Stimulated activated CD8-positive, alpha-beta memory T cell treated with anti-CD3 and anti-CD28 coated beads, Interleukin-7, amount 100 ng/mL, for 24 hours (primary cell): ENCODE measurements at regions not wholly inside any gene's neighbourhood (a gene's known extent, or its start where the extent isn't known, plus 50 kb on each side); places are given as distances from the start of the nearest gene placed in this dataset.
"Not testable (repeated sequence)": the region's sequence is repeated elsewhere in the genome, so short reads cannot be mapped to it uniquely, and the experiment has no call there.

ENCODE experiments used
- DNase-seq: peaks from one replicate; pipeline ENCODE4 v3.0.0-alpha.2; 2020; ENCODE audit warnings: low read depth

DNA sequence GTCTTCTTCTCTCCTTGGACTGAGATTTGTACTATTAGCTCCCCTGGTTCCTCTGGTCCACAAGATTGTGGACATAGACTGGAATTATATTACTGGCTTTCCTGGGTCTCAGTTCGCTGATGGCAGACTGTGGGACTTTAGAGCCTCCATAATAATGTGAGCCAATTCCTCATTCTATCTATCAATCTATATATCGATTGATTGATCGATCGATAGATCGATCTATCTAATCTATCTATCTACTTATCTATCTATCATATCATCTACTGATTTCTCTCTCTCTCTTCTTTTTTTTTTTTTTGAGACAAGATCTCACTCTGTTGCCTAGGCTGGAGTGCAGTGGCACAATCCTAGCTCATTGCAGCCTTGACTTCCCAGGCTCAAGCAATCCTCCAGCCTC lies 51.5 kb upstream of the DDR1 start:
- no peak for DNase-seq

DNA sequence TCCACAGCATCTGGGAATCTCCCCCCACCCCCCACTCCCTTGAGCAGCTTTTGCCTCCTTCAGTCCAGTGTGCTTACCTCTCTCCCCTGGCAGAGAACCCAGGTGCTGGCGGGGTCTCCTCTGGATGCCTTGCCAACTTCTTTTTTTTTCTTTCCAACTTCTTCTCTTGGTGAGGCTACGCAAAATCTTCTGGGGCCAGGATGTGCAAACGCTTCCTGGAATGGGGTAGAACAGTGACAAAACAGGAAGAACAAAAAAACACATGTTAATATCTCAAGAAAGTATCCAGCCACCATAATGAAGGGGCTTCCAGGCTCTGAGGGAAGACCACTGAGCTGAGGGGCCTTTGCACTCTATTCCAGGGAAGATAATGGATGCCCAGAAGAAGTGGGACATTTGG lies 53.9 kb upstream of the DDR1 start:
- no peak for DNase-seq

DNA sequence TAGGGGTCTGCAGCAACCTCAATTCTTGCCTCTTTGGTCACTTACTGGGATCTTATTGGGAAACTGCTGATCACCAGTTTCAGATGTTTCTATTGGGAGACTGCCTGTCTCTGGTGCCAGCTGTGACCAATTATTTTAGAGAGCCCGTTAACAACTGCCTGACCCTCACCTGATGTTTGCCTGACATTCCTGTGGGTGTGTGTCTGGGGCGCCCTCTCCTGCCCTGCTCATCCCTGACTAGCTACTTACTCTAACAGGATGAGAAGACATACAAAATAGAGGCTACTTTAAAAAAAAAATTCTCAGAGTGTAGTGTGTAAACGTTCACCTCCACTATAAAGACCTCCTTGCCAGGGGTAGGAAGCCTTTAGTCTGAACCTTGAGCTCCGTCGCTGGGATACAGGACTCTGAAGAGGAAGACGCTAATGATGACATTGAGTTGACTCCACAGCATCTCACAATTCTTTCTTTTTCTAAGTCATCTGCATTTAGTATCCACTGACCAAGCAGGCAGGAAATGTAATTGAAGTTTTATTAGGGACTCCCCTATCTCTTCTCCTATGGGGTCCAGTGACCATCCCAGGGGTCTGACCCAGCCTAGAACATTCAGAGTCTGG lies 54.6 kb upstream of the DDR1 start:
- DNase-seq, result no peak

DNA sequence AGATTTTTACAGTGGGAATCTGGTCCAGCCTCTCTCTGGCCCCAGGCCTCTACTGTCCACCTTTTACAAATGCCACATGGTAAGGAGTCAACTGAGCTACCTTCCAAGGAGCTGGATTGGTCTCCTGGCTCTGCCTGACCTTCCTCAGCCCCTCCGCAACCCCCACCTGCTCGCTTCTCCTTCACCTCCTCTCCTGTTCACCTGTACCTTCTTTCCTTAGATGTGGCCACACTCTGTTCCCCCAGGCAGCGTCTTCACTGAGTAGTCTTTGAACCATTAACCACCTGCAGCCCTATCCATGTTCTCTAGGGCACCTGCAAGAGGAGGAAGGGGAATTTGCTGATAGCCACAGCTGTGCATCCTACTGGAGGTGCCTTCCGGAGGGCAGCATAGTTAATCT lies 55.3 kb upstream of the DDR1 start:
- DNase-seq, result no peak

DNA sequence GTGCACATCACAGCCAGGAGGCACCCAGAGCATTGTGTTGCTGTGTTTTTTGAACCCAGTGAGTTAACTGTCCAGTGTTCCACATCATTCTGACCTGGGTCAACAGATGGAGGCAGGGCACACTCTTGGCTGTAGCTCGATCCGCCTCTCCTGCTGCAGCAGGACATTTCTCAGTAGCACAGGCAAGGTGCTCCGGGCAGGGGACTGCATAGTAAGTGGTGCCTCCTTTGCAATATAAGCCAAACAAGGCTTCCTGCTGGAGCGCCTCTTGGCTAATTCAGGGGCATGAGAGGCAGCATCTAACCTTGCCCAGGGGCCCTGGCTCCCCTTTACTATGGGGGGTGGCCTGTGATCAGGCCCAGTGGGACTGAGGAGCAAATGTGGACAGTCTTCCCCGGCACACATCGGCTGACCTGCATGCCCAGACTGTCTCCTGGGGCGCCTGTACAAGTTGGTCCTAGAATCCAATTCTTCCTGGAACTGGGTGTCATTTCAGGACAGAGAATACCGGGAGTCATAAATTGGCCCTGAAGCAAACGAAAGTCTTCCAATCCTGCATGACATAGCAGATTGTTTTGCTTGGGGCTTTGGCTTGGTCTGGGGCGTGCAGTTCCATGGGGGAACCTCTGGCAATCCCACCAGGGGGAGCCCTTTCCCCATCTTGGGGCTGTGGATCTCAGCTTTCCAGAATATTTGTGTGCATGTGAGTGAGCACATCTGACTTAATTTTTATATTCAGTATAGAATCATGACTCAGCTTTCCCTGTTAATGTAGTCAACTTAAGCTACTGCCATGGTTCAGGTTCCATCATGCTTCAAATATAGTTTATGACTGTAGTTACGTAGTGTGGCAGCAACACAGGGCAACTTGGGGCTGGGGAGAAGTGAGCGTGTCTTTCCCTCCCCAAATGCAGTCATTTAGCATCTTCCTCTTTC lies 56.0 kb upstream of the DDR1 start:
- peak; percentile 65 for DNase-seq

DNA sequence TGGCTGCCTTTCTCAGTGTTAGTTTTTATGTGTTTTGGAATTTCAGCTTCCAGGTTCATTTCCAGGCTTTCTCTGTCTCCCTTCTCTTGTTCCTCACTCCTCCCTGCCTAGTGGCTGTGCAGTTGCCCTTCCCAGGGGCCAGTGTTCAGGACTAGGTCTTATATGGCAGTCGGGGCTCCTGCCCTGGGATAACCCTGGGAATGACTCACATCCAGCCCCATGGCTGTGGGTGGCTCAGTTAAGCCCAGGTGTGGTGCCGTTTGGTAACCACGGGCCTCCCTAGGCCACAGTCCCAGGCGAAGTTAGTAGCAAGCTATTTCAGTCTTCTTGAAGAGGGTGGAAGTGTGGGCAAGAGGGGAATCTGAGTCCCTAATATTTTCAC lies 57.4 kb upstream of the DDR1 start:
- no peak for DNase-seq

DNA sequence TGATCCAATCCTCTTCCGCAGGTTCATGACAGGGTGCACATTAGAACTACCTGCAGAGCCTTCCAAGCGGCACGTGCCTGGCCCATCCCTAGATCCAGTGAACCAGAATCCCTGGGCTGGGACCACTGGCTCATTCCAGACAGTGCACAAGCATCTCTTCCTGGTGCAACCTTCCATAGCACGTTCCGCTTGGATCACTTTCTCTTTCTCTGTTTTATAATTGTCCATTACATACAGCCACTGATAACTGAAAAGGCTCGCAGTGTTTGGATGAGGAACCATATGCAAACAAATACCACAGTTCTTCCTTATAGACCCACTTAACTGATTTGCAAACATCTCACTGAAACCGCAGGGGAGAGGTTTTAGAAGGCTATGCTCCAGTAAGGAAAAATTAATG lies 59.6 kb upstream of the DDR1 start:
- DNase-seq, result no peak

DNA sequence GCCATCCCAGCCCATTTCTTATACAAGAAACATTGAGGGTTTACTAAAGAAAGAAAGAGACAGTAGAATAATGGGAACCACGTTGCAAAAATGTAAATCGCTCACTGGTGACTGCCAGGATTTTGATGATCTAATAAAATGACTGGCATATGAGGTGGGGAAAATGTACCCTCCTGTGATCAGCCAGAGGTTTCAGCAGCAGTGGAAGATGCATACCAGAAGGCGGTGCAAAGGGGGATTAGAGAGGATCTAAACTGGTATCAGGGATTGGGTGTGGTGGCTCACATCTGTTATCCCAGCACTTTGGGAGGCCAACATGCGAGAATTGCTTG lies 60.8 kb upstream of the DDR1 start:
- DNase-seq, result no peak

DNA sequence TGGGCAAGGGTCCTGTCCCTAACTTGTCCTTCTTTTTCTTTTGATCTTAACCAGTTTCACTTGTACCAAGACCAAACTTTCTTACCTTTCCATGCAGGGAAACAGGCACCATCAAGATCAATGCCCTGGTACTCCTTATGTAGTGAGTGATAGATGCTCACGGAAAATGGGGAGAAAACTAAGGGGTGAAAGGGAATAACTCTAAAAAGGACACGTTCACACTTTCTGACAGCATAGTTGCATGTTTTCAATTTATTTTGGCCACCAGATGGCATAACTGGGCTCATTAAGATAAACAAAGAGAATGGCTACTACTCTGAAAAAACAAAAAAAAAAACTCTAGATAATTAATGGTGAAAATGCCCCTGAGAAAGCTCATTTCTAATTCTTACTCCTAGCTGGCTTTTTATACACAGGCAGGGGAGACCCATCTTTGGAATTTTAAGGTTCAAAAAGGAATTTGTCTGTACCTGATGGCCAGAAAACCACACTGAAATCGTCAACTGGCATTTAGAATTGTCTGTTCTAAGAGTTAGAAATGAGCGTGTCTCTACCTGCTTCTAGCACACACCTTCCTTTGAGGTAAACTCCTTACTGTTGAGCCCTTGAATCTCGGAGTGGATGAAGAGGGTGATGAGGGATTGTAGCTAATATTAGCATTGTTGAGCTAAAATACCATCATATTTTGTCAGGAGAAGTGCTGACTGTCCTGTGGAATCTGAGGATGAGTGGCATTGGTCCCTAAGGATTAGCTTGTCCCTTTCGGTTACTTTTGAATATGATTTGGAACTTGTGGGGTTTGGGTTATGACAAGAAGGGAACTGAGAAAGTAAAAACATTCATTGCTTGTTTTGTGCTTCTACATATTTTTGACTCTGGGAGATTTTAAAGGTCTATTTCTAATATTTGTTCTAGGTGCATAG lies 62.2 kb upstream of the DDR1 start:
- no peak for DNase-seq

DNA sequence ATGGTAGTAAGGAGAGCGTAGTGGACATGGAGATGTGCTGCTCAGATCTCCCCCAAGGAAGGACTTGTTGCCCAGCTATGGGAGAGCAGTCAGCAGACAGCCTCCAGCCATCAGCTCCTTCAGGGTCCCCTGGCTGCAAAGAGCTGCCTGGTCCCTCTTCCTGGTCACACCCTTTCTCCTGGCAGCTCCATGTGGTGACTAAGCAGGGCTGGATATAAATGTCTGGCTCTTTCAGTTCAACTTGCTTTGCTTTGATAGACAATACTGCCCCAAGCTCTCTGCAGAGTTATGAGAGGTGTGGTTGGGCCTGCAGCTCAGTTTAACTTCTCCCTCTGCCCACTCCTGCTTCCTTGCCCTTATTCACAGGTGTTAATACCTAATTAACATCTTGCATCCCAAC lies 64.1 kb upstream of the DDR1 start:
- no peak for DNase-seq

DNA sequence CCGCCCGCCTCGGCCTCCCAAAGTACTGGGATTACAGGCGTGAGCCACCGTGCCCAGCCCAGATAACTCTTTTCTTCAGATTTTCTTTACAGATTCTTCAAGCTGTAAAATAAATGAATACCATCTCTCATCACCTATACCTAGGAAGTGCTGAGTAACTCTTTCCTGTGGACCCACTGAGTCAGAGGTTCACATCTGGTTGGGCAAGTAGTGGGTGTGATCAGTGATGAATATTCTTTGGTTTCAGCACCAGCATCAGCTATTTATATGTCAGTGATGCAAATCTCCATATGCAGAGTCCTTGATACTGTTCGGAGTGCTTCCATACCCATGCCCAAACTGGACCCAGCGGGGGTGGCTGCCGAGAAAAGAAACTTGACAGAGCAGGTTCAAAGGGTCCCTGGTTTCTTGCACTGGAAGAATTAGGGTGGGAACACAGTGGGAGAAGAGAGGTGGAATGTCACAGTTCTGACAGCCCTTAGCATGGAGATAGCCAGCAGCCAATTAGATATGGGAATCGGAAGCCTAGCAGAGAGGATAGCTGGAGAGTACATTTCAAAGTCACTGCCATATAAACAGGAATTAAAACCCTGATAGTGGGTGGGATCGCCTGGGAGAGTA lies 64.9 kb upstream of the DDR1 start:
- no peak for DNase-seq

DNA sequence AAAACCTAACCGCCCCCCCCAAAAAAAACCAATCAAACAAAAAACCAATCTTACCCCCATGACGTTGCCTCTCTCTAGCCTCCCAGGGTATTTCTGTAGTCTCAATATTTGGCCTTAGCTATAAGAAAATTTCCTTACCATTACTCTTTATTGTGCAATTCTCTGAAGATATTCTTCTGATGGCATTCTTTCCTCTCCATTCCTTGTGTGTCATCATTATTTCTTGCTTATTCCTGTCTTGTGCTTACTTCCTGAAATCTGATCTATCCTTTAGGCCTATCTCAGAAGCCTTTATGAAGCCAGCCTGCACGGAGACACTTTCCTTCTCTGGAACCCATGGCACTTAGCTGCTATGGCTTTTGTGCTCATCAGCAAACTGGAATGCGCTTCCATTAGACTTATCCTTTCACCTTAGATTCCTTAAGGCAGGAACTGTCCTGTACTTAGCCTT lies 65.9 kb upstream of the DDR1 start:
- no peak for DNase-seq

DNA sequence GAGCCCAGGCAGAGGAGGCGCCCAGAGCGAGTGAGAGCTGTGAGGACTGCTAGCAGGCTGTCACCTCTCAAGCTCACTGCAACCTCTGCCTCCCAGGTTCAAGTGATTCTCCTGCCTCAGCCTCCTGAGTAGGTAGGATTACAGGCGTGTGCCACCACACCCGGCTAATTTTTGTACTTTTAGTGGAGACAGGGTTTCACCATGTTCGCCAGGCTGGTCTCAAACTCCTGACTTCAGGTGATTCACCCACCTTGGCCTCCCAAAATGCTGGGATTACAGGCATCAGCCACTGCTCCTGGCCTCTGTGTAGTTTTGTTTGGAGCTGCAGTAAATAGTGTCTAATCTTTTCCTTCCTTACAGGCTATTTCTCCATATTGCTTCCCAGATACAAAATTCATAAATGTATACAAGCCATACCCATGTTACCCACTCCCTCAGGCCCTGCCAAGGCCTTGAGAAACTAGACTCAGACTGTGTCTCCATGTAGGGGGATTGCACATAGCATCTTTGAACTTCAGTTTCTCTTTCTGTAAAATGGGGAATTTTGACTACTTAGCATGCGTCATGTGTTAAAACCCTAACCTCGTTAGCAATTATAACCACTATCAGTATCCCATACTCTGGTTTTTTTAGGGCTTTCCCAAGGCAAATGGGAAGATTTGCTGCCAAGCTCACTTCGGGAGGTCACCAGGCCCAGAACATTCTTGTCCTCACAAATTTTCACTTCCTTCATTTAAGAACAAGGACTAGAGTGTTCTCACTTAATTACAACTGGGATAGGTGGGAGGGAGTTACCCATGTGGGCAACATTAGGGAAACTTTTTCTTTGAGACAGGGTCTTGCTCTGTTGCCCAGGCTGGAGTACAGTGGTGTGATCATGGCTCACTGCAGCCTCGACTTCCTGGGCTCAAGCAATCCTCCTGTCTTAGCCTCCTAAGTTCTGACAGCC lies 67.3 kb upstream of the DDR1 start:
- no peak for DNase-seq

DNA sequence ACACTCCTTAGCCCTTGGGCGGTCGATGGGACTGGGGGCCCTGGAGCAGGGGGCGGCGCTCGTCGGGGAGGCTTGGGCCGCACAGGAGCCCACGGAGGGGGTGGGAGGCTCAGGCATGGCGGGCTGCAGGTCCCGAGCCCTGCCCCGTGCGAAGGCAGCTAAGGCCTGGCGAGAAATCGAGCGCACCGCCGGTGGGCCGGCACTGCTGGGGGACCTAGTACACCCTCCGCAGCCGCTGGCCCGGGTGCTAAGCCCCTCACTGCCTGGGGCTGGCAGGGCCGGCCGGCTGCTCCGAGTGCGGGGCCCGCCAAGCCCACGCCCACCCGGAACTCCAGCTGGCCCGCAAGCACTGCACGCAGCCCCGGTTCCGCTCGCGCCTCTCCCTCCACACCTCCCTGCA lies 68.0 kb upstream of the DDR1 start:
- DNase-seq, result not testable (repeated sequence)

DNA sequence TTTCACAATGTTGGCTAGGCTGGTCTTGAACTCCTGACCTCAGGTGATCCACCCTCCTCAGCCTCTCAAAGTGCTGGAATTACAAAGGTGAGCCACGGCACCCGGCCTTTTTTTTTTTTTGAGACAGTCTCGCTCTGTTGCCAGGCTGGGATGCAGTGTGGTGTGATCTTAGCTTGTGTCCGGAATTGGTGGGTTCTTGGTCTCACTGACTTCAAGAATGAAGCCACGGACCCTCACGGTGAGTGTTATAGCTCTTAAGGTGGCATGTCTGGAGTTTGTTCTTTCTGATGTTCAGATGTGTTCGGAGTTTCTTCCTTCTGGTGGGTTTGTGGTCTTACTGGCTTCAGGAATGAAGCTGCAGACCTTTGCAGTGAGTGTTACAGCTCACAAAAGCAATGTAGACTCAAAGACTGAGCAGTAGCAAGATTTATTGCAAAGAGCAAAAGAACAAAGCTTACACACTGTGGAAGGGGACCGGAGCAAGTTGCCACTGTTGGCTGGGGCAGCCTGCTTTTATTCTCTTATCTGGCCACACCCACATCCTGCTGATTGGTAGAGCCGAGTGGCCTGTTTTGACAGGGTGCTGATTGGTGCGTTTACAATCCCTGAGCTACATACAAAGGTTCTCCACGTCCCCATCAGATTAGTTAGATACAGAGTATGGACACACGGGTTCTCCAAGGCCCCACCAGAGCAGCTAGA lies 69.1 kb upstream of the DDR1 start:
- DNase-seq, result not testable (repeated sequence)

DNA sequence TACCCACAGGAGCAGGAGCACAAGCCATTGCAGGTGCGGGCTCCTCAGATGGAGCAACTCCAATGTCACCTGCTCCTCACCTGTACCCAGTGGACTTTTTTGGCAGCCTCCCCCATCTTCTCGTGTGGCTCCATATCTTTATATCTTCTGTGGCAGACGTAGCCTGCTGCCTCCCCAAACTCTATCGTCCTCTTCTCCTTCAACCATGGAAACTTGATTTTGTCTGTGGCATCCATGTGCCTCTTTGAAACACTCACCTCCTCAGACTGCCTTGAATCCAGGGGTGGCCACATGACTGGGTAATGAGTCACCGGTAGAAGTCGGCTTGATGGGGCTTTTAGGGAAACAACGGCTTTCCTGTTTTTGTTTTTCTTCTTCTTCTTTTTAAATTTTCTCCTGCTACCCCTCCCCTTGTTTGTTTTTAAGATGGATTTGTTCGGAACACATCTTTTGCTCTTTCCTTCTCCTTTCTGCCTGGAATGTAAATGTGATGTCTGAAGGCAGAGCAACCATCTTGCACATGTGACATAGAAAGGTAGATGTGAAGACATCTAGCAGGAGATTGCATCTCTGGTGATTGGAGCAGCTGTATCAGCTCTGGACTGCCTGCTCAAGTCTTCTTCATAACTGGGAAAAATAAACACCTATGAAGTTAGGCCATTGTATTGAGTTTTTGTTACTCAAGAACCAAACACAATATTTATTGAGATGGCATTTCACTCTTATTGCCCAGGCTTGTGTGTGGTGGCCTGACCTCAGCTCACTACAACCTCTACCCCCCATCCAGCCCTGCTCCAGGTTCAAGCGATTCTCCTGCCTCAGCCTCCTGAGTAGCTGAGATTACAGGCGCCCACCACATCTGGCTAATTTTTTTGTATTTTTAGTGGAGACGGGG lies 69.9 kb upstream of the DDR1 start:
- no peak for DNase-seq

DNA sequence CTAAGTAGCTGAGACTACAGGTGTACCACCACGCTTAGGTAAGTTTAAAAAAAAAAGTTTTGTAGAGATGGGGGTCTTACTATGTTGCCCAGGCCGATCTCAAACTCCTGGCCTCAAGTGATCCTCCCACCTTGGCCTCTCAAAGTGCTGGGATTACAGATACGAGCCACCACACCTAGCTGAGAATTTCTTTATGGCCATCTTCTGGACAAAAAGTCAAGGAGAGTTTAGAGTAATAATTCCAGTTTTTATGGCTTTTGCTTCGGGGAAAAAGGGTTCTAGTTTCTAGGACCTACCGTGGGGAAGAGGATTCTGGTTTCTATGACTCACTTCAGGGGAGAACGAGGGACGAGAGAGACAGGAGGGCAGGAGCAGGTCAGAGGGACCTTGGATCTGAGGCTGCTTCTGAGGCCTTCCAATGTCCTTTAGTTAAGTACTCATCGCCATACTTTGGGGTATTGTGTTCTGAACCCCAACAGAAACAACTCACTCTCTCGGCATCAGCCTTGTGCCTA lies 69.3 kb upstream of the IER3 start:
- no peak for DNase-seq

DNA sequence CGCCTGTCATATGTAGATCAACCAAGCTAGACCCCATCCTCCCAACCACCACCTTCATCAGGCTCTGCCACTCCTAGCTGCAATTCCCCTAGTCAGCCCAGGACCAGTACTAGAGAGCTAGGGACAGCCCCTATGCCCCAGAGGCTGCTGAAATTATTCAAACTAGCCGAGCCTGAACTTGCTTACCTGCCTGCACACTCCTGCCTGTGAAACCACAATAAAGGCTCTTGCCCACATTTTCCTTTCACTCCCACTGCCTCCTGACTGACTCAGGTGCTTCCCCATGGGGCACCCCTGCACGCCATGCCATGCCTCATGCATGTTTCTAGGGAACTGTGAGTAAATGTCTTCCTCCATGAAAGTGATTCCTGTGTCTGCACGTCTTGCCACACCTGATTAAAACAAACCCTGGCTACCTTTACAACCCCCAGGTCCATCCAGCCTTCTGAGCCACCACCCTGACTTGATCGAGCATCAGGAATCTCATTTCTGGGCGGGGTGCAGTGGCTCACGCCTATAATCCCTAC lies 66.5 kb upstream of the IER3 start:
- DNase-seq, result peak; percentile 55

DNA sequence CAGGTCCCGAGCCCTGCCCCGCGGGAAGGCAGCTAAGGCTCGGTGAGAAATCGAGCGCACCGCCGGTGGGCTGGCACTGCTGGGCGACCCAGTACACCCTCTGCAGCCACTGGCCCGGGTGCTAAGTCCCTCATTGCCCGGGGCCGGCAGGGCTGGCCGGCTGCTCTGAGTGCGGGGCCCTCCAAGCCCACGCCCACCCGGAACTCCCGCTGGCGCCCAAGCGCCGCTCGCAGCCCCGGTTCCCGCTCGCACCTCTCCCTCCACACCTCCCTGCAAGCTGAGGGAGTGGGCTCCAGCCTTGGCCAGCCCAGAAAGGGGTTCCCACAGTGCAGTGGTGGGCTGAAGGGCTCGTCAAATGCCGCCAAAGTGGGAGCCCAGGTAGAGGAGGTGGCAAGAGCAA lies 63.2 kb upstream of the IER3 start:
- not testable (repeated sequence) for DNase-seq
